ENCODE measurements at regions not wholly inside any gene's neighbourhood (a gene's known extent, or its start where the extent isn't known, plus 50 kb on each side); places are given as distances from the start of the nearest gene placed in this dataset.

GRCh38 chr10:129285459-129285858 lies 181.6 kb upstream of the MGMT start:
- 89 to 92% methylated on average over 5 of the region's 5 CpGs for WGBS, 2 donors
- Histone ChIP-seq H3K9me3 (peaks cover 0 to 3% (median 0%) of the 10 kb centered on the region in 3 donors), H3K36me3 (no peaks in the 10 kb centered on the region), H3K27ac (no peak overlapping the region), H3K27me3 (no peaks in the 10 kb centered on the region), H3K4me1 (no peaks in the 10 kb centered on the region), H3K4me3 (no peak overlapping the region)
- intact Hi-C loops (cut with DNase I) = no loop called here
- no peak for DNase-seq
- no peak for TF ChIP-seq POLR2A (IDR thresholded peaks at IDR 0.05)
- TF ChIP-seq CTCF (IDR thresholded peaks at IDR 0.05) = no peak

DNA sequence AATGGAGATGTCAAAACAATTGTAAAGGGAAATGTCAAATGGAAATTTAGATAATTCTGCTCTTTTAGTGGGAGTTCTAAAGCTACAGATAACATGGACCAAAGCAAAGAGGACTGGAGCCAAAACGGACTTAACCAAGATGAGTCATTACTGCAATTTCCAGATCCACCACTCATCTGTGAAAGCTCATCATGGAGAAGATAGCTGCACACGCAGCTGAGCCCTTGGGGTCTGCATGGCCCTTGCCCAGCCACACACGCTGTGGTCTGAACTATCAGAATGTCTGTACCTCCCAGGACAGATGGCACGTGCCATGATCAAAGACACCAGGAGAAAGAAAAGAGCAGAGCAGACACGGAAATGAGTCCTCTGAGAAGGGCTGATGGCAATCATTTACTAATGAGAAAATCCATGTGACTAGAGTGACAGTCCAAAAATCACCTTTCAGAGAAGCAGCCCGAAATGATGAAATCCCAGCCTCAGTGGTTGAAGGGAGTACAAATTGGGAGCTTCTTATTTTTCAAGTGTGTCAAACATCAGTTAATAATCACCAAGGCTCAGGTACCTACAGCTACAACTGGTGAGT lies 177.9 kb upstream of the MGMT start:
- no peak for DNase-seq
- TF ChIP-seq CTCF (IDR thresholded peaks at IDR 0.05) = no peak
- TF ChIP-seq POLR2A (IDR thresholded peaks at IDR 0.05) = no peak
- intact Hi-C loops (cut with DNase I) = no loop called here
- no peaks in the 10 kb centered on the region for H3K4me1 ChIP-seq
- H3K27ac ChIP-seq = no peak overlapping the region
- no peaks in the 10 kb centered on the region for H3K36me3 ChIP-seq
- no peaks in the 10 kb centered on the region for H3K9me3 ChIP-seq
- 64 to 72% methylated on average over 6 of the region's 6 CpGs for WGBS, 2 donors
- H3K27me3 ChIP-seq = no peaks in the 10 kb centered on the region
- no peak overlapping the region for H3K4me3 ChIP-seq

DNA sequence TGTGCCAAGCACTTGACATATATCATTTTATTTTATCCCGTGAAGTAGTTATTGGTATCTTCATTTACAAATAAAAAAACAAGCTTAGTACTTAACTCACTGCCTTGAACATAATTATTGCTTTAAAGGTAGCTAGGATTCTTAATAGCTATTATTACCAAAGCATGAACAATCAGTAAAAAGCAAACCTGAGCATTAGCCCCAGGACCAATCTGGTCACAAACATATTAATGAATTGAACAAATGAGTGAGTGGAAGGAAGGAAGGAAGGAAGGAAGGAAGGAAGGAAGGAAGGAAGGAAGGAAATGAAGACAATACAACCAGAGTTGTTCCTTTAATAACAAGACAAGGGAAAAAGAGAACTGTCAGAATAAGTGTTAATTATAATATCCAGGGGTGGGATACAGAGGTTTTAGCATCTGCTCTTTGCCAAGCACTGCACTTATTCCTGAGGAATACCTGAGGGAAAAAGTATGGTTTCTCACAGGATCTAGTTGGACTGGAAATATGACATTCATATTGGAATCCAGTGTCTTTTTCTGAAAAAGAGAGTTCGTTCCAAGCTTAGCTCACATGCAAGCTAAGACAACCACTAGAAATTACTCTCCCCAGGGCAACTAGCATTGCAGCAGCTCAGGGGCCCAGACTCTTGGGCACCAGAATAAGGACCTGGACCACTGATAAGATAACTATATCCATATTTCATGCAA lies 172.9 kb upstream of the MGMT start:
- H3K27me3 ChIP-seq = no peaks in the 10 kb centered on the region
- H3K27ac ChIP-seq = no peak overlapping the region
- no peak for DNase-seq
- 63 to 78% methylated on average over 2 of the region's 2 CpGs for WGBS, 2 donors
- H3K36me3 ChIP-seq = no peaks in the 10 kb centered on the region
- H3K9me3 ChIP-seq = no peaks in the 10 kb centered on the region
- H3K4me1 ChIP-seq = no peaks in the 10 kb centered on the region
- TF ChIP-seq POLR2A (IDR thresholded peaks at IDR 0.05) = no peak
- no peak for TF ChIP-seq CTCF (IDR thresholded peaks at IDR 0.05)
- intact Hi-C loops (cut with DNase I) = no loop called here
- no peak overlapping the region for H3K4me3 ChIP-seq

DNA sequence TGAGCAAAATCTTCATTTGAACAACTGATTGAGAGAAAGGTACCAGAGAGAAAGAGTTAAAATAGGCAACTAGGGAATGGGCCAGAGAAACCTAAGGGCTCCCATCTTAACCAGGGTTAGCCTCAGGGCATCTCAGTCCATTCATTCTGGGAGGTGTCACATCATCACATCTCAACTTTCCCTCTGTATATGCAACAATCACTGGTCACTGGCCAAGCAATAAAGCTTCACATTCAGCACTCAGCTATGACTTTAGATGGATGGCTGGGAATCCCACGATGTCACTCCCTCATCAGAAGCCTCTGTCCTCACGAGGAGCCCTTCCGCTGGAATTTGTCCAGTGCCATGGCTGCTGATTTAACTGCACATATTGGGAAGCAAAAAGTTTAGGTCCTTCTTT lies 172.1 kb upstream of the MGMT start:
- Histone ChIP-seq H3K9me3 (no peaks in the 10 kb centered on the region), H3K27me3 (no peaks in the 10 kb centered on the region), H3K36me3 (no peaks in the 10 kb centered on the region), H3K4me3 (no peak overlapping the region), H3K27ac (no peak overlapping the region), H3K4me1 (no peaks in the 10 kb centered on the region)
- no peak for TF ChIP-seq CTCF (IDR thresholded peaks at IDR 0.05)
- intact Hi-C loops (cut with DNase I) = no loop called here
- 62 to 80% methylated on average over 3 of the region's 3 CpGs for WGBS, 2 donors
- DNase-seq = no peak

DNA sequence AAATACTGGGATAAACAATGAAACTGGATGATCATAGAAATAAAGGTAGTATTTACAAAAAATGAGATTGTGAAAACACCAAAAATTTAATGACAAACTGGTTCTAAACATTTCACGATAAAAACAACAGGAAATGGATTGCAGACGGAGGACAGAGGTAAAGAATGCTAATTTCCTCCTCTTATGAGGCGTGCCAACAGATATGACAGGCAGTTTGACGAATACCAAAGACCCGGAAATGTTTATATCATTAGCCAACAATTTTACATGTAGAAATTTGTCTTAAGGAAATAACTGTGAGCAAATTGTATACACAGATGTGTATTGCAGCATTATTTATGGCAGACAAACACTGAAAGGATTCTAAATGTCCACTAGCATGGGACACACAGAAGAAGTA lies 162.0 kb upstream of the MGMT start:
- 31 to 32% methylated on average over 5 of the region's 5 CpGs for WGBS, 2 donors
- Histone ChIP-seq H3K9me3 (no peaks in the 10 kb centered on the region), H3K27me3 (no peaks in the 10 kb centered on the region), H3K4me3 (no peak overlapping the region), H3K27ac (no peak overlapping the region), H3K4me1 (no peaks in the 10 kb centered on the region), H3K36me3 (no peaks in the 10 kb centered on the region)
- TF ChIP-seq POLR2A (IDR thresholded peaks at IDR 0.05) = no peak
- no peak for TF ChIP-seq CTCF (IDR thresholded peaks at IDR 0.05)
- intact Hi-C loops (cut with DNase I) = no loop called here
- DNase-seq = no peak
